ENCODE measurements at regions not wholly inside any gene's neighbourhood (a gene's known extent, or its start where the extent isn't known, plus 50 kb on each side); places are given as distances from the start of the nearest gene placed in this dataset.

DNA sequence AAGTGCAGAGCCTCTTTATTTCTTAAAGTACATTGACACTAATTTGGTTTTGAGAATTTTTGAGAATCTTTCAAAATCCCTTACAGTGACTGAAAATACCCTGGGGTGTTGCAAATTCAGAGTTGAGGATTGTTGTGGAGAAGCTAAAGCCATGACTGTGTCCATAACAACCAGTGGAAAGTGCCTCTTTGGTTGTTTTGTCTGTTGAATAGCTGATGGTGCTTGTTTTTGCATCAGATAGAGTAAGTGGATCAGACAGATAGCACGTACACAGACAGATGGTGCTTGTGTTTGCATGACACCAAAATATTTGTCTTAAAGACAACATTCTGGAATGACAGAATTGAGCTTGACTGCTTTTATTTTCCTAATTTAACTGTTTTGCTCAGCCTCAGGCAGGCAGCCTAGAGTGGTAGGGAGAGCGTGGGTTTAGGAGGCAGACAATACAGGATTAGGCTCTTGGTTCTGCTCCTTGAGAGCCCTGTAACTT, 265.0 kb downstream of the IL20RB start:
- TF ChIP-seq NFRKB (IDR thresholded peaks at IDR 0.05) (no peak), ARNT (IDR thresholded peaks at IDR 0.05) (no peak), ELF4 (IDR thresholded peaks at IDR 0.05) (no peak), L3MBTL2 (conservative IDR thresholded peaks at IDR 0.05) (no peak)
- TF ChIP-seq, protein P1, sequence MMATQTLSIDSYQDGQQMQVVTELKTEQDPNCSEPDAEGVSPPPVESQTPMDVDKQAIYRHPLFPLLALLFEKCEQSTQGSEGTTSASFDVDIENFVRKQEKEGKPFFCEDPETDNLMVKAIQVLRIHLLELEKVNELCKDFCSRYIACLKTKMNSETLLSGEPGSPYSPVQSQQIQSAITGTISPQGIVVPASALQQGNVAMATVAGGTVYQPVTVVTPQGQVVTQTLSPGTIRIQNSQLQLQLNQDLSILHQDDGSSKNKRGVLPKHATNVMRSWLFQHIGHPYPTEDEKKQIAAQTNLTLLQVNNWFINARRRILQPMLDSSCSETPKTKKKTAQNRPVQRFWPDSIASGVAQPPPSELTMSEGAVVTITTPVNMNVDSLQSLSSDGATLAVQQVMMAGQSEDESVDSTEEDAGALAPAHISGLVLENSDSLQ (IDR thresholded peaks at IDR 0.05), result no peak
- ChIA-PET POLR2A (no interaction called here), CTCF (no interaction called here)
- DNase-seq (ENCODE audit: extremely low spot score), result no peak

DNA sequence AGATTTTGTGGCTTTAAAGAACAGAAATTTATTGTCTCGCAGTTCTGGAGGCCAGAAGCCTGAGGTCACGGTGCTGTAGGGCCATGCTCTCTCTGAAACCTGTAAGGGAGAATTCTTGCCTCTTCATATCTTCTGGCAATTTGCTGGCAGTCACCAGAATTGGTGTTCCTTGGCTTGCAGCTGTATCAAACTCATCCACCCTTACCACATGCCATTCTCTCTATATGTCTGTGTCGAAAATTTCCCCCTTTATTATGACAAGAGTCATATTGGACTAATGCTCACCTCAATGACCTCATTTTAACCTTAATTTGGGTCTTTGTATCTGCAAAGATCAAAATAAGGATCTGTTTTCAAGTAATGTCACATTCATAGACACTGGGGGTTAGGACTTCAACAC, 266.7 kb downstream of the IL20RB start:
- POLR2A ChIA-PET, result no interaction called here
- CTCF ChIA-PET, result no interaction called here
- DNase-seq (ENCODE audit: extremely low spot score), result no peak
- TF ChIP-seq BHLHE40 (IDR thresholded peaks at IDR 0.05; ENCODE audit: borderline replicate concordance), result no peak

DNA sequence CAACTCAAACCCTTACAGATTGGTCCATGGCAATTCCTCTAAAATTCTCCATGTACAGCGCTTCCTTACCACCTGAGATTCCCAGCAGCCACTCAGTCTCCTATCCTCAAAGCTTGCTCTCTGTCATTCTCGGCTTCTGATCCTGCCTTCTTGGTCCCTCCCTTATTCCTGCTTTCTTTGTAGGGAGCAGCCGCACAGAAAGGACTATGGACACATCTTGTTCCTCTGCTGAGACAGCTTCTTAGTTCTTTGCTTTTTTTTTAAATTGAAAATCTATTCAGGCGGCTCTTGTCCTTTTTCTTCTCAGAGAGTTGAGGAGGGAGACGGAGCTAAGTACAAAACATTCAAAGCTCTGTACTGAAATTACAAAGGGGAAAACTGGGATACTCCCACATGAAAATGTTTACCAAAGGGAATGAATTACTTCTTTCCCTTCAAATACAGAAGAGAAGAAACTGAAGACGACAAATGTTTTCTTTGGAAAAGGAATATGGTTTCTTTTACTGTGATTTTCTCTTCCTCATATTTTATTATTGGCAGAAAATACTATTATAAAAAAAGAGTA, 285.1 kb downstream of the IL20RB start:
- DNase-seq (ENCODE audit: extremely low spot score), result no peak
- TF ChIP-seq HDGF (IDR thresholded peaks at IDR 0.05; ENCODE audit: borderline replicate concordance), result no peak
- ChIA-PET POLR2A (no interaction called here), CTCF (interaction anchor here (0.6 kb wide), 2 partner anchors 132 to 218 kb away, joined by 3 to 5 read pairs; no protein-coding TSS in a partner anchor)

- TF ChIP-seq SUZ12 (IDR thresholded peaks at IDR 0.05) (no peak), CTBP1 (IDR thresholded peaks at IDR 0.05; ENCODE audit: borderline replicate concordance) (no peak), TARDBP (IDR thresholded peaks at IDR 0.05) (no peak), SP1 (IDR thresholded peaks at IDR 0.05) (no peak), ARNT (IDR thresholded peaks at IDR 0.05) (no peak), FOXA1 (IDR thresholded peaks at IDR 0.05) (no peak), NFRKB (IDR thresholded peaks at IDR 0.05) (no peak), L3MBTL2 (conservative IDR thresholded peaks at IDR 0.05) (no peak), ELF4 (IDR thresholded peaks at IDR 0.05) (no peak), HDGF (IDR thresholded peaks at IDR 0.05; ENCODE audit: borderline replicate concordance) (no peak), ZNF384 (IDR thresholded peaks at IDR 0.05) (no peak), FOXM1 (IDR thresholded peaks at IDR 0.05; ENCODE audit: borderline replicate concordance) (no peak), FOXK2 (IDR thresholded peaks at IDR 0.05) (no peak), LEF1 (IDR thresholded peaks at IDR 0.05; ENCODE audit: borderline replicate concordance) (no peak), BHLHE40 (IDR thresholded peaks at IDR 0.05; ENCODE audit: borderline replicate concordance) (no peak)
- TF ChIP-seq, protein P1 (IDR thresholded peaks at IDR 0.05), result no peak
Observed at GRCh38 chr3:137246491-137246890, 288.7 kb downstream of the IL20RB start.

GRCh38 chr3:137249311-137249940, 291.6 kb downstream of the IL20RB start:
- DNase-seq (ENCODE audit: extremely low spot score), result no peak
- POLR2A ChIA-PET, result no interaction called here
- CTCF ChIA-PET, result no interaction called here
- no peak for TF ChIP-seq LEF1 (IDR thresholded peaks at IDR 0.05; ENCODE audit: borderline replicate concordance)

More at GRCh38 chr3:137246491-137246890, 288.7 kb downstream of the IL20RB start:
- no peak for DNase-seq (ENCODE audit: extremely low spot score)
- ChIA-PET POLR2A (no interaction called here), CTCF (no interaction called here)

- TF ChIP-seq FOXK2 (IDR thresholded peaks at IDR 0.05), result no peak
- TF ChIP-seq L3MBTL2 (conservative IDR thresholded peaks at IDR 0.05), result no peak
- TF ChIP-seq, protein P1 (IDR thresholded peaks at IDR 0.05), result no peak
- no peak for TF ChIP-seq ZNF384 (IDR thresholded peaks at IDR 0.05)
- TF ChIP-seq FOXA1 (IDR thresholded peaks at IDR 0.05), result no peak
- no peak for TF ChIP-seq ARNT (IDR thresholded peaks at IDR 0.05)
- no peak for TF ChIP-seq FOXM1 (IDR thresholded peaks at IDR 0.05; ENCODE audit: borderline replicate concordance)
- no peak for TF ChIP-seq LEF1 (IDR thresholded peaks at IDR 0.05; ENCODE audit: borderline replicate concordance)
- no peak for TF ChIP-seq HDGF (IDR thresholded peaks at IDR 0.05; ENCODE audit: borderline replicate concordance)
- no peak for TF ChIP-seq CTBP1 (IDR thresholded peaks at IDR 0.05; ENCODE audit: borderline replicate concordance)
- TF ChIP-seq NFRKB (IDR thresholded peaks at IDR 0.05), result no peak
- TF ChIP-seq BHLHE40 (IDR thresholded peaks at IDR 0.05; ENCODE audit: borderline replicate concordance), result no peak
- TF ChIP-seq ELF4 (IDR thresholded peaks at IDR 0.05), result no peak
- no peak for TF ChIP-seq TARDBP (IDR thresholded peaks at IDR 0.05)
- TF ChIP-seq SUZ12 (IDR thresholded peaks at IDR 0.05), result no peak
- no peak for TF ChIP-seq SP1 (IDR thresholded peaks at IDR 0.05)
- DNase-seq (ENCODE audit: extremely low spot score), result no peak
- CTCF ChIA-PET, result no interaction called here
- POLR2A ChIA-PET, result no interaction called here
Observed at GRCh38 chr3:137259089-137259488, 301.3 kb downstream of the IL20RB start.

DNA sequence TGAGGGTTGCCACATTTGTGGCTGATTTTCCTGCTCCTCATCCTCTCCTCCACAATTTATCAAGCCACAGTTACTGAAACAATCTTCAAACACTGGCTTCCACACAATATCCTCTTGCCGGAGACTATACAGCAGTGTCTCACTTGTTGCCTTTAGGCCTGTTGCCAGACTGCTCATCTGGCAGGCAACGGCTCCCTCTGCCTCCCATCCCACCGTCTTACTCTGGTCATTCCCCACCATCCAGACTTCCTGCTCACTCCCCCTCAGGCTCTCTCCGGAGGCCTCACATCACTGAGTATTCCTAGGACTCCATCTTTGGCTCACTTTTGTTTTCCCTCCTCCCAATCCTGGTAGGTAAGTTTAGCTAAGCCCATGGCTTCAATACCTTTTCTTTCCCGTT, 301.9 kb downstream of the IL20RB start:
- no peak for TF ChIP-seq FOXA1 (IDR thresholded peaks at IDR 0.05)
- TF ChIP-seq CTBP1 (IDR thresholded peaks at IDR 0.05; ENCODE audit: borderline replicate concordance), result no peak
- no peak for TF ChIP-seq ZNF384 (IDR thresholded peaks at IDR 0.05)
- TF ChIP-seq ELF4 (IDR thresholded peaks at IDR 0.05), result no peak
- no peak for TF ChIP-seq TARDBP (IDR thresholded peaks at IDR 0.05)
- TF ChIP-seq HDGF (IDR thresholded peaks at IDR 0.05; ENCODE audit: borderline replicate concordance), result no peak
- CTCF ChIA-PET, result no interaction called here
- no peak for DNase-seq (ENCODE audit: extremely low spot score)
- POLR2A ChIA-PET, result no interaction called here

Measured in HEK293T (cell line).